ENCODE measurements at regions not wholly inside any gene's neighbourhood (a gene's known extent, or its start where the extent isn't known, plus 50 kb on each side); places are given as distances from the start of the nearest gene placed in this dataset.

DNA sequence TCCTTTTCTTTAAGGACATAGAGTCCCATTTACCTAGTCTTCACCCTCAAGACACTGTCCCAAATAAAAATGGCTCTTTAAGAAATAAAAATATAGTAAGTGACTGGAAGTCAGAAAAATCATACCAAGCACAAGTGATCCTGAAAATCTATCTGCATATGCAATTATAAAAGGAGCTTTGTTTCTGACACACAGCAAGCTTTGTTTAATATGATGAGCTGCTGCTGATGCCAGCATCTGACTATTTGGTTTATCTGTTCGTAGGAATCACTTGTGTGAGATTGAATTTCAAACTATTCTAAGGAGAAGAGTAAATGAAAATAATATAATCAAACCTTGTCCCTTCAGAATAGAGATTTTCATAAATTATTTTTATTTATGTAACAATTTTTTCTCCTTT lies 332.4 kb downstream of the PCDH7 start:
- no peak for TF ChIP-seq ZNF8 (CRISPR knock-in tag; IDR thresholded peaks at IDR 0.05)
- TF ChIP-seq ZNF565 (CRISPR knock-in tag; conservative IDR thresholded peaks at IDR 0.05; ENCODE audit: low read depth) = no peak
- TF ChIP-seq, protein P1, sequence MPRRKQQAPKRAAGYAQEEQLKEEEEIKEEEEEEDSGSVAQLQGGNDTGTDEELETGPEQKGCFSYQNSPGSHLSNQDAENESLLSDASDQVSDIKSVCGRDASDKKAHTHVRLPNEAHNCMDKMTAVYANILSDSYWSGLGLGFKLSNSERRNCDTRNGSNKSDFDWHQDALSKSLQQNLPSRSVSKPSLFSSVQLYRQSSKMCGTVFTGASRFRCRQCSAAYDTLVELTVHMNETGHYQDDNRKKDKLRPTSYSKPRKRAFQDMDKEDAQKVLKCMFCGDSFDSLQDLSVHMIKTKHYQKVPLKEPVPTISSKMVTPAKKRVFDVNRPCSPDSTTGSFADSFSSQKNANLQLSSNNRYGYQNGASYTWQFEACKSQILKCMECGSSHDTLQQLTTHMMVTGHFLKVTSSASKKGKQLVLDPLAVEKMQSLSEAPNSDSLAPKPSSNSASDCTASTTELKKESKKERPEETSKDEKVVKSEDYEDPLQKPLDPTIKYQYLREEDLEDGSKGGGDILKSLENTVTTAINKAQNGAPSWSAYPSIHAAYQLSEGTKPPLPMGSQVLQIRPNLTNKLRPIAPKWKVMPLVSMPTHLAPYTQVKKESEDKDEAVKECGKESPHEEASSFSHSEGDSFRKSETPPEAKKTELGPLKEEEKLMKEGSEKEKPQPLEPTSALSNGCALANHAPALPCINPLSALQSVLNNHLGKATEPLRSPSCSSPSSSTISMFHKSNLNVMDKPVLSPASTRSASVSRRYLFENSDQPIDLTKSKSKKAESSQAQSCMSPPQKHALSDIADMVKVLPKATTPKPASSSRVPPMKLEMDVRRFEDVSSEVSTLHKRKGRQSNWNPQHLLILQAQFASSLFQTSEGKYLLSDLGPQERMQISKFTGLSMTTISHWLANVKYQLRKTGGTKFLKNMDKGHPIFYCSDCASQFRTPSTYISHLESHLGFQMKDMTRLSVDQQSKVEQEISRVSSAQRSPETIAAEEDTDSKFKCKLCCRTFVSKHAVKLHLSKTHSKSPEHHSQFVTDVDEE (CRISPR knock-in tag; IDR thresholded peaks at IDR 0.05) = no peak
- TF ChIP-seq ZFP30 (CRISPR knock-in tag; IDR thresholded peaks at IDR 0.05) = no peak
- TF ChIP-seq GLIS3 (CRISPR knock-in tag; IDR thresholded peaks at IDR 0.05) = no peak
- no peak for TF ChIP-seq ISL1 (CRISPR knock-in tag; IDR thresholded peaks at IDR 0.05)
- no peak for ATAC-seq

DNA sequence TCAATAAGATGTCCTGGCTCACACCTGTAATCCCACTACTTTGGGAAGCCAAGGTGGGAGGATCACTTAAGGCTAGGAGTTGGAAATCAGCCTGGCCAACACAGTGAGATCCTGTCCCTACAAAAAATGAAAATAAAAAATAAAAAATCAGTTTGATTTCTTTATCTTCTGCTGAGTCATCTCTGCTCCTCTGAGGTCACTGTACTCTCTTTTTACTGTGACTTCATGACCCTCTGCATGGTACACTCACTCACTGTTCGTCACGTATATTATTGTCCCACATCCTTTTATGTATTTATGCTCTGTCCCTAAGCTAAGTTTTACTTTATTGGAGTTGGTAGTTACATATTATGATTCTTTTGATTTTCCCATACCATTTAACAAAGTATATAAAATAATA lies 333.3 kb downstream of the PCDH7 start:
- no peak for ATAC-seq
- TF ChIP-seq, protein P2, sequence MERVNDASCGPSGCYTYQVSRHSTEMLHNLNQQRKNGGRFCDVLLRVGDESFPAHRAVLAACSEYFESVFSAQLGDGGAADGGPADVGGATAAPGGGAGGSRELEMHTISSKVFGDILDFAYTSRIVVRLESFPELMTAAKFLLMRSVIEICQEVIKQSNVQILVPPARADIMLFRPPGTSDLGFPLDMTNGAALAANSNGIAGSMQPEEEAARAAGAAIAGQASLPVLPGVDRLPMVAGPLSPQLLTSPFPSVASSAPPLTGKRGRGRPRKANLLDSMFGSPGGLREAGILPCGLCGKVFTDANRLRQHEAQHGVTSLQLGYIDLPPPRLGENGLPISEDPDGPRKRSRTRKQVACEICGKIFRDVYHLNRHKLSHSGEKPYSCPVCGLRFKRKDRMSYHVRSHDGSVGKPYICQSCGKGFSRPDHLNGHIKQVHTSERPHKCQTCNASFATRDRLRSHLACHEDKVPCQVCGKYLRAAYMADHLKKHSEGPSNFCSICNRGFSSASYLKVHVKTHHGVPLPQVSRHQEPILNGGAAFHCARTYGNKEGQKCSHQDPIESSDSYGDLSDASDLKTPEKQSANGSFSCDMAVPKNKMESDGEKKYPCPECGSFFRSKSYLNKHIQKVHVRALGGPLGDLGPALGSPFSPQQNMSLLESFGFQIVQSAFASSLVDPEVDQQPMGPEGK (CRISPR knock-in tag; IDR thresholded peaks at IDR 0.05; ENCODE audit: borderline replicate concordance) = no peak
- no peak for TF ChIP-seq ZNF70 (CRISPR knock-in tag; IDR thresholded peaks at IDR 0.05)
- TF ChIP-seq, protein P3, sequence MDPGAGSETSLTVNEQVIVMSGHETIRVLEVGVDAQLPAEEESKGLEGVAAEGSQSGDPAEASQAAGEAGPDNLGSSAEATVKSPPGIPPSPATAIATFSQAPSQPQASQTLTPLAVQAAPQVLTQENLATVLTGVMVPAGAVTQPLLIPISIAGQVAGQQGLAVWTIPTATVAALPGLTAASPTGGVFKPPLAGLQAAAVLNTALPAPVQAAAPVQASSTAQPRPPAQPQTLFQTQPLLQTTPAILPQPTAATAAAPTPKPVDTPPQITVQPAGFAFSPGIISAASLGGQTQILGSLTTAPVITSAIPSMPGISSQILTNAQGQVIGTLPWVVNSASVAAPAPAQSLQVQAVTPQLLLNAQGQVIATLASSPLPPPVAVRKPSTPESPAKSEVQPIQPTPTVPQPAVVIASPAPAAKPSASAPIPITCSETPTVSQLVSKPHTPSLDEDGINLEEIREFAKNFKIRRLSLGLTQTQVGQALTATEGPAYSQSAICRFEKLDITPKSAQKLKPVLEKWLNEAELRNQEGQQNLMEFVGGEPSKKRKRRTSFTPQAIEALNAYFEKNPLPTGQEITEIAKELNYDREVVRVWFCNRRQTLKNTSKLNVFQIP (CRISPR knock-in tag; IDR thresholded peaks at IDR 0.05; ENCODE audit: borderline replicate concordance, low read depth) = no peak
- TF ChIP-seq ZNF565 (CRISPR knock-in tag; conservative IDR thresholded peaks at IDR 0.05; ENCODE audit: low read depth) = no peak

DNA sequence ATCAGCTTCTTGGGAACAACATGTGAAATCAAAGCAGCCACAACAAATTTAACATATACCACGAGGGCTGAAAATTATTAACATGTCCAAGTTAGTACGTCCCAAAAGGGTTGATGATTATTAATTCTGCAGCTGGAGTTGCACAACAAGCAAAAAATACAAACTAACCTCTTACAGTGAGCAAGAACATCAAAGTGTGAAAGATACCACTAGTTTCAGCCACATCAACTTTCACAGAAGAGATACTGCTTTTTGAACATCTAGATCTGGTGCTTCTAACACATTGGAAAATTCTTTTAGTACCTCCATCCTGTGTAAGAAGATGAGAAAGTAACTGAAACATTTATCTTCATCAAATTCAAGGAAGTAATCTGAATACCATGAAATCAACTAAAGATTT lies 334.1 kb downstream of the PCDH7 start:
- TF ChIP-seq GLIS3 (CRISPR knock-in tag; IDR thresholded peaks at IDR 0.05) (no peak), CSDC2 (CRISPR knock-in tag; IDR thresholded peaks at IDR 0.05) (no peak), ZNF565 (CRISPR knock-in tag; conservative IDR thresholded peaks at IDR 0.05; ENCODE audit: low read depth) (no peak), ESRRG (CRISPR knock-in tag; IDR thresholded peaks at IDR 0.05) (no peak), PPARA (CRISPR knock-in tag; IDR thresholded peaks at IDR 0.05; ENCODE audit: borderline replicate concordance) (no peak), ZFP30 (CRISPR knock-in tag; IDR thresholded peaks at IDR 0.05) (no peak), TOX (CRISPR knock-in tag; IDR thresholded peaks at IDR 0.05; ENCODE audit: borderline replicate concordance) (no peak), RARB (CRISPR knock-in tag; IDR thresholded peaks at IDR 0.05) (no peak), ZFP3 (CRISPR knock-in tag; IDR thresholded peaks at IDR 0.05) (no peak), BACH2 (CRISPR knock-in tag; IDR thresholded peaks at IDR 0.05; ENCODE audit: borderline replicate concordance) (no peak), SNAI2 (CRISPR knock-in tag; IDR thresholded peaks at IDR 0.05) (no peak)
- TF ChIP-seq, protein P1 (CRISPR knock-in tag; IDR thresholded peaks at IDR 0.05) = no peak
- TF ChIP-seq, protein P4, sequence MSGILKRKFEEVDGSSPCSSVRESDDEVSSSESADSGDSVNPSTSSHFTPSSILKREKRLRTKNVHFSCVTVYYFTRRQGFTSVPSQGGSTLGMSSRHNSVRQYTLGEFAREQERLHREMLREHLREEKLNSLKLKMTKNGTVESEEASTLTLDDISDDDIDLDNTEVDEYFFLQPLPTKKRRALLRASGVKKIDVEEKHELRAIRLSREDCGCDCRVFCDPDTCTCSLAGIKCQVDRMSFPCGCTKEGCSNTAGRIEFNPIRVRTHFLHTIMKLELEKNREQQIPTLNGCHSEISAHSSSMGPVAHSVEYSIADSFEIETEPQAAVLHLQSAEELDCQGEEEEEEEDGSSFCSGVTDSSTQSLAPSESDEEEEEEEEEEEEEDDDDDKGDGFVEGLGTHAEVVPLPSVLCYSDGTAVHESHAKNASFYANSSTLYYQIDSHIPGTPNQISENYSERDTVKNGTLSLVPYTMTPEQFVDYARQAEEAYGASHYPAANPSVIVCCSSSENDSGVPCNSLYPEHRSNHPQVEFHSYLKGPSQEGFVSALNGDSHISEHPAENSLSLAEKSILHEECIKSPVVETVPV (CRISPR knock-in tag; IDR thresholded peaks at IDR 0.05) = no peak
- TF ChIP-seq, protein P5, sequence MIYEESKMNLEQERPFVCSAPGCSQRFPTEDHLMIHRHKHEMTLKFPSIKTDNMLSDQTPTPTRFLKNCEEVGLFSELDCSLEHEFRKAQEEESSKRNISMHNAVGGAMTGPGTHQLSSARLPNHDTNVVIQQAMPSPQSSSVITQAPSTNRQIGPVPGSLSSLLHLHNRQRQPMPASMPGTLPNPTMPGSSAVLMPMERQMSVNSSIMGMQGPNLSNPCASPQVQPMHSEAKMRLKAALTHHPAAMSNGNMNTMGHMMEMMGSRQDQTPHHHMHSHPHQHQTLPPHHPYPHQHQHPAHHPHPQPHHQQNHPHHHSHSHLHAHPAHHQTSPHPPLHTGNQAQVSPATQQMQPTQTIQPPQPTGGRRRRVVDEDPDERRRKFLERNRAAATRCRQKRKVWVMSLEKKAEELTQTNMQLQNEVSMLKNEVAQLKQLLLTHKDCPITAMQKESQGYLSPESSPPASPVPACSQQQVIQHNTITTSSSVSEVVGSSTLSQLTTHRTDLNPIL (CRISPR knock-in tag; IDR thresholded peaks at IDR 0.05; ENCODE audit: low read depth) = no peak
- TF ChIP-seq, protein P3 (CRISPR knock-in tag; IDR thresholded peaks at IDR 0.05; ENCODE audit: borderline replicate concordance, low read depth) = no peak
- no peak for ATAC-seq

All from SK-N-SH treated with all-trans-retinoic acid at 6 μM for 48 hours (cell line).